GM23248 (cell line): ENCODE measurements at regions not wholly inside any gene's neighbourhood (a gene's known extent, or its start where the extent isn't known, plus 50 kb on each side); places are given as distances from the start of the nearest gene placed in this dataset.

ENCODE experiments used
- DNase-seq: peaks from one replicate; pipeline ENCODE4 v3.0.0-alpha.2; 2015
- H2AFZ ChIP-seq: fragments of 200-600 bp; sonication (generic); 2 replicates; pipeline ENCODE4 v1.6.1; 2016; ENCODE audit warnings: antibody characterized with exemption
- H3F3A ChIP-seq: fragments of 200-600 bp; sonication (generic); 2 replicates; pipeline ENCODE4 v1.6.1; 2016; ENCODE audit warnings: mild to moderate bottlenecking, antibody characterized with exemption, mixed run types; ENCODE audit not compliant: insufficient read depth
- H3K27ac ChIP-seq: fragments of 200-600 bp; sonication (generic); 2 replicates; pipeline ENCODE4 v1.5.1; 2016; ENCODE audit warnings: mild to moderate bottlenecking
- H3K27me3 ChIP-seq: fragments of 200-600 bp; sonication (generic); replicated peaks from 2 replicates; pipeline ENCODE4 v1.6.1; 2016; ENCODE audit warnings: mild to moderate bottlenecking; ENCODE audit not compliant: insufficient read depth
- H3K36me3 ChIP-seq: fragments of 200-600 bp; sonication (generic); 2 replicates; pipeline ENCODE4 v1.6.1; 2016; ENCODE audit warnings: low read depth, mild to moderate bottlenecking
- H3K4me1 ChIP-seq: fragments of 200-600 bp; sonication (generic); 2 replicates; pipeline ENCODE4 v1.6.1; 2016; ENCODE audit warnings: mild to moderate bottlenecking; ENCODE audit not compliant: insufficient read depth
- H3K4me2 ChIP-seq: fragments of 200-600 bp; sonication (generic); one replicate; pipeline ENCODE4 v1.6.1; 2016; ENCODE audit warnings: mild to moderate bottlenecking; ENCODE audit not compliant: unreplicated experiment
- H3K4me3 ChIP-seq: fragments of 200-600 bp; sonication (generic); 2 replicates; pipeline ENCODE4 v1.5.1; 2016; ENCODE audit warnings: mild to moderate bottlenecking
- H3K79me2 ChIP-seq: fragments of 200-600 bp; sonication (generic); 2 replicates; pipeline ENCODE4 v1.6.1; 2016; ENCODE audit warnings: mild to moderate bottlenecking; ENCODE audit not compliant: insufficient read depth
- H3K9ac ChIP-seq: fragments of 200-600 bp; sonication (generic); 2 replicates; pipeline ENCODE4 v1.6.1; 2016; ENCODE audit warnings: mild to moderate bottlenecking
- H3K9me2 ChIP-seq: fragments of 200-600 bp; sonication (generic); 2 replicates; pipeline ENCODE4 v1.6.1; 2016; ENCODE audit warnings: mixed run types, mild to moderate bottlenecking, moderate library complexity; ENCODE audit not compliant: insufficient read depth
- H3K9me3 ChIP-seq: fragments of 200-600 bp; sonication (generic); one replicate; pipeline ENCODE4 v1.6.1; 2017; ENCODE audit warnings: low read depth
- H4K20me1 ChIP-seq: fragments of 200-600 bp; sonication (generic); 2 replicates; pipeline ENCODE4 v1.6.0; 2016; ENCODE audit not compliant: insufficient read depth
- EZH2 ChIP-seq: fragments of 200-600 bp; sonication (generic); IDR thresholded peaks from 2 replicates; pipeline ENCODE4 v1.6.1; 2018; ENCODE audit warnings: antibody characterized with exemption, mild to moderate bottlenecking; ENCODE audit not compliant: insufficient read depth, poor library complexity, severe bottlenecking
- EZH2phosphoT487 ChIP-seq: fragments of 200-600 bp; sonication (generic); IDR thresholded peaks from 2 replicates; pipeline ENCODE4 v1.6.1; 2018; ENCODE audit warnings: antibody characterized with exemption, moderate library complexity, mild to moderate bottlenecking, low read depth; ENCODE audit not compliant: insufficient read depth
- WGBS, 2 experiments: methylation state at CpG; one replicate each; pipeline ENCODE4 v1.1.6; 2015 to 2017; ENCODE audit warnings: low lambda C conversion rate in 2 of 2, low coverage in 1 of 2; ENCODE audit errors: missing lambda C conversion rate in 2 of 2; 5-methylcytosine and 5-hydroxymethylcytosine counted together
- in situ Hi-C: fragments of 300-500 bp; cut with MboI; formaldehyde crosslinking; loops from 2 replicates; pipeline ENCODE4 v1.15.0; 2020

DNA sequence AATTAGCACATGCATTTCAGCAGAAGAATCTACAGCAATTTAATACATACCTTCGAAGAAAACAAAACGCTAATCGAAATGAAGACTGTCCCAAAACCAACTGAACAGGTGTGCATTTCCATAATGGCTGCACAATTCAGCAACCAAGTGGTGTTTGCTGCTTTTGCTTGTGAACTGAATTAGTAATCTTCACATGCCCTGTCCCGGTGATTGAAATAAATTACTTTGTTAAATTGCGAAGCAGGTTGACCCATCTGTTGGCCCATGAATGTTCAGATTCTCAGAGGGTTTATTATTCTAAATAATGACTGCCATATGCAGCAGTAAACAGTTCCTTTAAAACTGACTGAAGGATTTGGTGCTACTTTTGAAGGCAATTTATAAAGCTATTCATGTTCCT, 445.2 kb upstream of the NFE2L3 start:
- Histone ChIP-seq H3K27me3 (no peaks in the 10 kb centered on the region), H3K9me3 (no peaks in the 10 kb centered on the region), H4K20me1 (no peaks in the 10 kb centered on the region), H3K4me1 (no peaks in the 10 kb centered on the region), H3K4me2 (no peak overlapping the region), H3K4me3 (no peak overlapping the region), H3F3A (no peaks in the 10 kb centered on the region), H3K9me2 (no peaks in the 10 kb centered on the region), H3K79me2 (no peaks in the 10 kb centered on the region), H3K36me3 (no peaks in the 10 kb centered on the region), H3K9ac (no peak overlapping the region), H3K27ac (no peak overlapping the region), H2AFZ (no peak overlapping the region)
- in situ Hi-C loops: no loop called here
- no peak for DNase-seq
- TF ChIP-seq EZH2phosphoT487 (no peak), EZH2 (no peak)
- 74 to 76% methylated on average over 5 of the region's 5 CpGs for WGBS, 2 experiments

DNA sequence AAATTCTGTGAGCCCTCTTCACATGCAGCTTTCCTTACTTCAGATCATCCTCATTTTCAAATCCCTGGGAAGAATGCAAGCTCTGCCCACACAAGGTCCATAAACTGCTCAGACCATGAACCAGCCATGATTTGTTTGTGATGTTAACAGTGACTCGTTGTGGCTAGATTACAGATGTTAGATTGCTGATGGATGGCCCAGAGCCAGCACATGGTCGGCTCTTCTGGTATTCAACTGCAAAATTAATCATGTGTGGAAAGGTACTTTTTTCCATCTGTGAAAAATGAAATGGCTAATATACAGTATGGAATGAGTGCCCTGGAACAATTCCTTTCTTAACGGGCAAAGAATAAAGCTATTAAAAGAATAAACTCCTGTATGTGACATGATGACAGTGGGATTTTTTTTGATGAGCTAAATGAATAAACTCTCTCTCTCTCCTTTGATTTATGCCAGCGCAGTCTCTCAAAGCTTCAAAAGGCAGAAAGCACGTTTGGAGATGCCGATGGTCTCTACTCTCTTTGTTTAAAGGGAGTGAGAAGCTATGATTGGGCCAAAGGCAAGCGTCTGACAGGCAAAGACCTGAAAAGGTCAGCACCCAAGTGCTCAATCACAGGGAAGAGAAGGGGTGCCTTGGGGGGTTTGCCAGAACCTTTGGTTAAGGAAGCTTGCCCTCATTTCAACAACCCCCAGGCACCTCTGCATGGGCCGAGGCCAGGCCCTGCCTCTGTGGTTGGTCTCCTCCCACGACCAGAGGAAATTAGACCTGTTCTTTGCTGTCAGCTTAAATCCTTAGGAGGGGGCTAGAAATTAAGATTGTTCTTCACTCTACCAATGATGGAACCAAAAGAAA, 444.0 kb upstream of the NFE2L3 start:
- no peaks in the 10 kb centered on the region for H3K9me2 ChIP-seq
- H3K9ac ChIP-seq: no peak overlapping the region
- H3K27me3 ChIP-seq: no peaks in the 10 kb centered on the region
- no peaks in the 10 kb centered on the region for H3F3A ChIP-seq
- TF ChIP-seq EZH2phosphoT487 (no peak), EZH2 (no peak)
- H3K4me3 ChIP-seq: no peak overlapping the region
- H3K27ac ChIP-seq: no peak overlapping the region
- in situ Hi-C loops: no loop called here
- no peaks in the 10 kb centered on the region for H3K4me1 ChIP-seq
- no peak for DNase-seq
- no peak overlapping the region for H3K4me2 ChIP-seq
- H3K9me3 ChIP-seq: no peaks in the 10 kb centered on the region
- 45% methylated on average over 9 of the region's 9 CpGs for WGBS, 2 experiments
- H4K20me1 ChIP-seq: no peaks in the 10 kb centered on the region
- H2AFZ ChIP-seq: no peak overlapping the region
- H3K79me2 ChIP-seq: no peaks in the 10 kb centered on the region
- no peaks in the 10 kb centered on the region for H3K36me3 ChIP-seq

DNA sequence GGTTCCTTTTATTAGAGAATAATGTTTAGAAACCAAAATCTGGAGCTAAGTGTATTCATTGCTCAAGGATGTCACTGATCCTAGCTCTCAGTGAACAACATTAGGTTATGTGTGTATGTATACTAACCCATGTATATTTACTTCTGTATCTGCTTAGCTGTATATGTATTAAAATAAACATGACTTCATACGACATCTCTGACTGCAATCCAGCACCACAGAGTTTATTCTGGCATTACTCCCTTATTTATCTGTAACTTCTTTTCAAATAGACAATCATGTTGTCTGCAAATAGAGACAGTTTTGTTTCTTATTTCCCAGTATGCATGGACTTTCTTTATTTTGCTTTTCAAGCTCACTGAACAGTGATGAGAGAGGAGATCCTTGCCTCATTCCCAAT, 441.0 kb upstream of the NFE2L3 start:
- 30 to 33% methylated on average over 1 of the region's 1 CpG for WGBS, 2 experiments
- H2AFZ ChIP-seq: no peak overlapping the region
- no peaks in the 10 kb centered on the region for H4K20me1 ChIP-seq
- no peaks in the 10 kb centered on the region for H3K27me3 ChIP-seq
- DNase-seq: no peak
- H3K9me3 ChIP-seq: no peaks in the 10 kb centered on the region
- no peak overlapping the region for H3K27ac ChIP-seq
- H3K4me2 ChIP-seq: no peak overlapping the region
- no peaks in the 10 kb centered on the region for H3K4me1 ChIP-seq
- in situ Hi-C loops: no loop called here
- TF ChIP-seq EZH2phosphoT487 (no peak), EZH2 (no peak)
- no peaks in the 10 kb centered on the region for H3K79me2 ChIP-seq
- H3K9ac ChIP-seq: no peak overlapping the region
- no peaks in the 10 kb centered on the region for H3F3A ChIP-seq
- H3K36me3 ChIP-seq: no peaks in the 10 kb centered on the region
- H3K9me2 ChIP-seq: no peaks in the 10 kb centered on the region
- no peak overlapping the region for H3K4me3 ChIP-seq

DNA sequence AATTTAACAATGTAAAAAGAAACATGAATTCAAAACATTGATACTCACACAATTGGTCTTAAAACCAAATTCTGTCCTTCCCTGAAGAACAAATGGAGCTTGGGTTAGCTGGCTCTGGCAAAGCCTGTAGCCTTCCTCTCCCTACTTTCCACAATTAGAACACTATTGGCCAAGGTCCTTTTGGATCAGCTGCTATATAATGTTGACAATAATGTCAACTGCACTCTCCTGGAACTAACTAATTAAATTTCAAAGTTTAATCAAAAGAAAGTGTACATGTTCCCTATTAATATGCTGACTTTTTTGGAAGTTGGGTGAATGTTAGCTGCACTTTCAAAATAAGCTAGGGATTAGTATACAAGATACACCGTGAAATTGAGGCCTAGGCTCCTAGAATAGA, 440.1 kb upstream of the NFE2L3 start:
- TF ChIP-seq EZH2 (no peak), EZH2phosphoT487 (no peak)

More for the DNA sequence above, 440.1 kb upstream of the NFE2L3 start:
- H3K9me3 ChIP-seq: no peaks in the 10 kb centered on the region
- no peaks in the 10 kb centered on the region for H4K20me1 ChIP-seq
- no peaks in the 10 kb centered on the region for H3K79me2 ChIP-seq
- no peaks in the 10 kb centered on the region for H3F3A ChIP-seq
- no peaks in the 10 kb centered on the region for H3K36me3 ChIP-seq
- H2AFZ ChIP-seq: no peak overlapping the region
- no peak overlapping the region for H3K27ac ChIP-seq
- H3K9me2 ChIP-seq: no peaks in the 10 kb centered on the region
- H3K4me2 ChIP-seq: no peak overlapping the region
- H3K27me3 ChIP-seq: no peaks in the 10 kb centered on the region
- H3K4me1 ChIP-seq: no peaks in the 10 kb centered on the region
- in situ Hi-C loops: no loop called here
- no peak for DNase-seq
- WGBS, 2 experiments: 10 to 14% methylated on average over 1 of the region's 1 CpG
- H3K4me3 ChIP-seq: no peak overlapping the region
- H3K9ac ChIP-seq: no peak overlapping the region
